ENCODE measurements at regions not wholly inside any gene's neighbourhood (a gene's known extent, or its start where the extent isn't known, plus 50 kb on each side); places are given as distances from the start of the nearest gene placed in this dataset.

DNA sequence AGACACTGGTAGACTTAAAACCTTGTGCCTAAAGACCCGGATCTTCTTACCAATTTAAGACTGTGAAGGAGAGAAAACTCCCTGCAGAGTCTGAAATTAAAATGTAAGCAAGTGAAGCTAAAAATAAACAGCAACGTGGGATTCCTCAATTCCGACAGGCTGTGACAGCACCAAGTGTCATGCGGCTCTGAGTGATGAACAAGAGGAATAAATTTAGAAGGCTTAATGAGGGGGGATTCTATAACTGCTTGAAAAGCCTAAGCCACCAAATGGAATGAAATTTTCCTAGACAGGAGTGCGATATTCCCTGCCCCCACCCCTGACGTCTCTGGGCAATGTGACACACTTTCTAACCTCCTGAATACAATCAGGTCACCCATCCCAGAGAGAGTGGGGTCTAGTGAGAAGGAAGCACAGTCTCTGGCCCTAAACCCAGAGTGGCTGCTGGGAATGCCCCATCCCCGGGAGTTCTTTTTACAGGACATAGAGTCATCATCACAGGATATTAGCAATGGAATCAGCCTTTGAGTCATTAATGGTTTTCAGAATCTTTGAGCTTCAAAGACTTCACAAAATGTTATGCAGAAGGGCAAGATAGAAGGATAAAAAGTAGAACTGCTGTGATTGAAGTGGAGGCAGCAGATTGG is 114.3 kb downstream of the EDEM1 start:
- no peak for ATAC-seq

GRCh38 chr3:5302661-5303060 is 115.2 kb downstream of the EDEM1 start:
- TF ChIP-seq CREB5 (CRISPR knock-in tag; IDR thresholded peaks at IDR 0.05; ENCODE audit: low read depth), result no peak
- no peak for TF ChIP-seq ZNF565 (CRISPR knock-in tag; conservative IDR thresholded peaks at IDR 0.05; ENCODE audit: low read depth)
- no peak for TF ChIP-seq ZFP3 (CRISPR knock-in tag; IDR thresholded peaks at IDR 0.05)
- TF ChIP-seq POU6F1 (CRISPR knock-in tag; IDR thresholded peaks at IDR 0.05; ENCODE audit: borderline replicate concordance, low read depth), result no peak
- TF ChIP-seq GLIS3 (CRISPR knock-in tag; IDR thresholded peaks at IDR 0.05), result no peak
- TF ChIP-seq, protein P1, sequence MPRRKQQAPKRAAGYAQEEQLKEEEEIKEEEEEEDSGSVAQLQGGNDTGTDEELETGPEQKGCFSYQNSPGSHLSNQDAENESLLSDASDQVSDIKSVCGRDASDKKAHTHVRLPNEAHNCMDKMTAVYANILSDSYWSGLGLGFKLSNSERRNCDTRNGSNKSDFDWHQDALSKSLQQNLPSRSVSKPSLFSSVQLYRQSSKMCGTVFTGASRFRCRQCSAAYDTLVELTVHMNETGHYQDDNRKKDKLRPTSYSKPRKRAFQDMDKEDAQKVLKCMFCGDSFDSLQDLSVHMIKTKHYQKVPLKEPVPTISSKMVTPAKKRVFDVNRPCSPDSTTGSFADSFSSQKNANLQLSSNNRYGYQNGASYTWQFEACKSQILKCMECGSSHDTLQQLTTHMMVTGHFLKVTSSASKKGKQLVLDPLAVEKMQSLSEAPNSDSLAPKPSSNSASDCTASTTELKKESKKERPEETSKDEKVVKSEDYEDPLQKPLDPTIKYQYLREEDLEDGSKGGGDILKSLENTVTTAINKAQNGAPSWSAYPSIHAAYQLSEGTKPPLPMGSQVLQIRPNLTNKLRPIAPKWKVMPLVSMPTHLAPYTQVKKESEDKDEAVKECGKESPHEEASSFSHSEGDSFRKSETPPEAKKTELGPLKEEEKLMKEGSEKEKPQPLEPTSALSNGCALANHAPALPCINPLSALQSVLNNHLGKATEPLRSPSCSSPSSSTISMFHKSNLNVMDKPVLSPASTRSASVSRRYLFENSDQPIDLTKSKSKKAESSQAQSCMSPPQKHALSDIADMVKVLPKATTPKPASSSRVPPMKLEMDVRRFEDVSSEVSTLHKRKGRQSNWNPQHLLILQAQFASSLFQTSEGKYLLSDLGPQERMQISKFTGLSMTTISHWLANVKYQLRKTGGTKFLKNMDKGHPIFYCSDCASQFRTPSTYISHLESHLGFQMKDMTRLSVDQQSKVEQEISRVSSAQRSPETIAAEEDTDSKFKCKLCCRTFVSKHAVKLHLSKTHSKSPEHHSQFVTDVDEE (CRISPR knock-in tag; IDR thresholded peaks at IDR 0.05), result no peak
- no peak for TF ChIP-seq SNAI2 (CRISPR knock-in tag; IDR thresholded peaks at IDR 0.05)
- TF ChIP-seq ISL1 (CRISPR knock-in tag; IDR thresholded peaks at IDR 0.05), result no peak
- TF ChIP-seq ESRRG (CRISPR knock-in tag; IDR thresholded peaks at IDR 0.05), result no peak
- TF ChIP-seq PPARA (CRISPR knock-in tag; IDR thresholded peaks at IDR 0.05; ENCODE audit: borderline replicate concordance), result no peak
- no peak for ATAC-seq

More for the DNA sequence above, 114.3 kb downstream of the EDEM1 start:
- TF ChIP-seq ESRRG (CRISPR knock-in tag; IDR thresholded peaks at IDR 0.05) (no peak), CREB5 (CRISPR knock-in tag; IDR thresholded peaks at IDR 0.05; ENCODE audit: low read depth) (no peak), POU6F1 (CRISPR knock-in tag; IDR thresholded peaks at IDR 0.05; ENCODE audit: borderline replicate concordance, low read depth) (no peak), ZNF70 (CRISPR knock-in tag; IDR thresholded peaks at IDR 0.05) (no peak), CSRNP3 (CRISPR knock-in tag; IDR thresholded peaks at IDR 0.05) (no peak), ZFP3 (CRISPR knock-in tag; IDR thresholded peaks at IDR 0.05) (no peak), RARB (CRISPR knock-in tag; IDR thresholded peaks at IDR 0.05) (no peak), ARNTL (CRISPR knock-in tag; IDR thresholded peaks at IDR 0.05; ENCODE audit: borderline replicate concordance, low read depth) (no peak), ISL1 (CRISPR knock-in tag; IDR thresholded peaks at IDR 0.05) (no peak), OSR1 (CRISPR knock-in tag; IDR thresholded peaks at IDR 0.05) (no peak), CSDC2 (CRISPR knock-in tag; IDR thresholded peaks at IDR 0.05) (no peak), PPARA (CRISPR knock-in tag; IDR thresholded peaks at IDR 0.05; ENCODE audit: borderline replicate concordance) (no peak), SNAI2 (CRISPR knock-in tag; IDR thresholded peaks at IDR 0.05) (no peak)
- TF ChIP-seq, protein P2, sequence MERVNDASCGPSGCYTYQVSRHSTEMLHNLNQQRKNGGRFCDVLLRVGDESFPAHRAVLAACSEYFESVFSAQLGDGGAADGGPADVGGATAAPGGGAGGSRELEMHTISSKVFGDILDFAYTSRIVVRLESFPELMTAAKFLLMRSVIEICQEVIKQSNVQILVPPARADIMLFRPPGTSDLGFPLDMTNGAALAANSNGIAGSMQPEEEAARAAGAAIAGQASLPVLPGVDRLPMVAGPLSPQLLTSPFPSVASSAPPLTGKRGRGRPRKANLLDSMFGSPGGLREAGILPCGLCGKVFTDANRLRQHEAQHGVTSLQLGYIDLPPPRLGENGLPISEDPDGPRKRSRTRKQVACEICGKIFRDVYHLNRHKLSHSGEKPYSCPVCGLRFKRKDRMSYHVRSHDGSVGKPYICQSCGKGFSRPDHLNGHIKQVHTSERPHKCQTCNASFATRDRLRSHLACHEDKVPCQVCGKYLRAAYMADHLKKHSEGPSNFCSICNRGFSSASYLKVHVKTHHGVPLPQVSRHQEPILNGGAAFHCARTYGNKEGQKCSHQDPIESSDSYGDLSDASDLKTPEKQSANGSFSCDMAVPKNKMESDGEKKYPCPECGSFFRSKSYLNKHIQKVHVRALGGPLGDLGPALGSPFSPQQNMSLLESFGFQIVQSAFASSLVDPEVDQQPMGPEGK (CRISPR knock-in tag; IDR thresholded peaks at IDR 0.05; ENCODE audit: borderline replicate concordance), result no peak
